Testis (tissue), 2 donors: ENCODE measurements at regions not wholly inside any gene's neighbourhood (a gene's known extent, or its start where the extent isn't known, plus 50 kb on each side); places are given as distances from the start of the nearest gene placed in this dataset.

ENCODE experiments used
- POLR2A ChIP-seq: fragments of 450-650 bp; IDR thresholded peaks from one replicate; pipeline ENCODE4 v1.6.1; 2017; ENCODE audit warnings: antibody characterized with exemption, mild to moderate bottlenecking, moderate library complexity
- TF ChIP-seq, protein P1 (sequence below), 3 experiments: fragments of 450-650 bp in 2 of 3; fragments of 200-600 bp in 1 of 3; sonication (generic) in 1 of 3; IDR thresholded peaks; one replicate each; pipeline ENCODE4 v1.5.1; 2016 to 2019; ENCODE audit warnings: antibody characterized with exemption in 3 of 3, mild to moderate bottlenecking in 2 of 3, moderate library complexity in 1 of 3

DNA sequence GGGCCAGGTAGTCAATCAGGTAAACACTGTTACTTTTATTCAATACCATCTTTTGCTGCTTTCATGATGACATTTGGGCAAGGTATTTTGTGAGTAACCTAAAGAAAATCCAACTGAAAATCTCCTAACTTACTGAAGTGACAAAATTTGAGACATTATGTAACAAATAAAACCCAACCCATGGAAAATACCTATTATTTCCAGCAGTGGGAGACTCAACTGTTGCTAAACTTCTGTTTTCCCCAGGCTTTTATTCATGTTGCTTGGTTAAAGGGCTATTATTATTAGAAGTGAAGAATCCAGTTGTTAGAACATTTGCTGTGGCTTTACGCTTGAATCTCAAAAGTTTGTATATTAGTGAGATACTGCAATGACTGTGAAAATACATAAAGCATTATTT lies 215.9 kb downstream of the MDFIC start:
- TF ChIP-seq, protein P1, sequence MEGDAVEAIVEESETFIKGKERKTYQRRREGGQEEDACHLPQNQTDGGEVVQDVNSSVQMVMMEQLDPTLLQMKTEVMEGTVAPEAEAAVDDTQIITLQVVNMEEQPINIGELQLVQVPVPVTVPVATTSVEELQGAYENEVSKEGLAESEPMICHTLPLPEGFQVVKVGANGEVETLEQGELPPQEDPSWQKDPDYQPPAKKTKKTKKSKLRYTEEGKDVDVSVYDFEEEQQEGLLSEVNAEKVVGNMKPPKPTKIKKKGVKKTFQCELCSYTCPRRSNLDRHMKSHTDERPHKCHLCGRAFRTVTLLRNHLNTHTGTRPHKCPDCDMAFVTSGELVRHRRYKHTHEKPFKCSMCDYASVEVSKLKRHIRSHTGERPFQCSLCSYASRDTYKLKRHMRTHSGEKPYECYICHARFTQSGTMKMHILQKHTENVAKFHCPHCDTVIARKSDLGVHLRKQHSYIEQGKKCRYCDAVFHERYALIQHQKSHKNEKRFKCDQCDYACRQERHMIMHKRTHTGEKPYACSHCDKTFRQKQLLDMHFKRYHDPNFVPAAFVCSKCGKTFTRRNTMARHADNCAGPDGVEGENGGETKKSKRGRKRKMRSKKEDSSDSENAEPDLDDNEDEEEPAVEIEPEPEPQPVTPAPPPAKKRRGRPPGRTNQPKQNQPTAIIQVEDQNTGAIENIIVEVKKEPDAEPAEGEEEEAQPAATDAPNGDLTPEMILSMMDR (IDR thresholded peaks at IDR 0.05), result no peak
- TF ChIP-seq POLR2A, result no peak
